ENCODE measurements at regions not wholly inside any gene's neighbourhood (a gene's known extent, or its start where the extent isn't known, plus 50 kb on each side); places are given as distances from the start of the nearest gene placed in this dataset.

GRCh38 chr17:13425390-13425789 lies 176.3 kb downstream of the HS3ST3A1 start:
- TF ChIP-seq, protein P1, sequence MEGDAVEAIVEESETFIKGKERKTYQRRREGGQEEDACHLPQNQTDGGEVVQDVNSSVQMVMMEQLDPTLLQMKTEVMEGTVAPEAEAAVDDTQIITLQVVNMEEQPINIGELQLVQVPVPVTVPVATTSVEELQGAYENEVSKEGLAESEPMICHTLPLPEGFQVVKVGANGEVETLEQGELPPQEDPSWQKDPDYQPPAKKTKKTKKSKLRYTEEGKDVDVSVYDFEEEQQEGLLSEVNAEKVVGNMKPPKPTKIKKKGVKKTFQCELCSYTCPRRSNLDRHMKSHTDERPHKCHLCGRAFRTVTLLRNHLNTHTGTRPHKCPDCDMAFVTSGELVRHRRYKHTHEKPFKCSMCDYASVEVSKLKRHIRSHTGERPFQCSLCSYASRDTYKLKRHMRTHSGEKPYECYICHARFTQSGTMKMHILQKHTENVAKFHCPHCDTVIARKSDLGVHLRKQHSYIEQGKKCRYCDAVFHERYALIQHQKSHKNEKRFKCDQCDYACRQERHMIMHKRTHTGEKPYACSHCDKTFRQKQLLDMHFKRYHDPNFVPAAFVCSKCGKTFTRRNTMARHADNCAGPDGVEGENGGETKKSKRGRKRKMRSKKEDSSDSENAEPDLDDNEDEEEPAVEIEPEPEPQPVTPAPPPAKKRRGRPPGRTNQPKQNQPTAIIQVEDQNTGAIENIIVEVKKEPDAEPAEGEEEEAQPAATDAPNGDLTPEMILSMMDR (IDR thresholded peaks at IDR 0.05), result no peak
- TF ChIP-seq EP300 (IDR thresholded peaks at IDR 0.05) (no peak), POLR2A (IDR thresholded peaks at IDR 0.05) (no peak), POLR2AphosphoS5 (IDR thresholded peaks at IDR 0.05) (no peak)

Measured in stomach (tissue), 4 donors.